Activated CD8-positive, alpha-beta T cell treated with anti-CD3 and anti-CD28 coated beads for 36 hours (primary cell): ENCODE measurements at regions not wholly inside any gene's neighbourhood (a gene's known extent, or its start where the extent isn't known, plus 50 kb on each side); places are given as distances from the start of the nearest gene placed in this dataset.

Experiments used
- ATAC-seq: fragments of 200-7000 bp; cut with Tn5 transposase; one replicate; pipeline ENCODE4 v1.10.0; 2021; ENCODE audit warnings: mild to moderate bottlenecking, moderate library complexity
- CTCF ChIA-PET: fragments of 350-600 bp; sonication (Branson Sonifier 250); formaldehyde crosslinking; loops from one replicate; lab custom pipeline; 2021; ENCODE audit warnings: antibody characterized with exemption; lab: Charles Lee
- POLR2A ChIA-PET: fragments of 350-600 bp; sonication (Branson Sonifier 250); formaldehyde crosslinking; loops from one replicate; lab custom pipeline; 2021; ENCODE audit warnings: antibody characterized with exemption; lab: Charles Lee
- DNase-seq: peaks from one replicate; pipeline ENCODE4 v3.0.0-alpha.2; 2020
- H3K27ac Mint-ChIP-seq: one replicate; pipeline ENCODE4 v1.8.0; 2021; ENCODE audit warnings: mild to moderate bottlenecking, mixed read lengths
- H3K27me3 Mint-ChIP-seq: one replicate; pipeline ENCODE4 v1.8.0; 2021; ENCODE audit warnings: mixed read lengths
- H3K36me3 Mint-ChIP-seq: one replicate; pipeline ENCODE4 v1.8.0; 2021; ENCODE audit warnings: low read depth, mixed read lengths
- H3K4me1 Mint-ChIP-seq: one replicate; pipeline ENCODE4 v1.8.0; 2021; ENCODE audit warnings: low read depth, mixed read lengths
- H3K4me3 Mint-ChIP-seq: one replicate; pipeline ENCODE4 v1.8.0; 2021; ENCODE audit warnings: mild to moderate bottlenecking, moderate library complexity, mixed read lengths
- H3K9me3 Mint-ChIP-seq: one replicate; pipeline ENCODE4 v1.8.0; 2021; ENCODE audit warnings: mixed read lengths
- CTCF ChIP-seq: fragments of 200-600 bp; IDR thresholded peaks from one replicate; pipeline ENCODE4 v1.8.0; 2022; ENCODE audit warnings: antibody characterized with exemption, mild to moderate bottlenecking
- intact Hi-C: fragments of 100-400 bp; cut with micrococcal nuclease; formaldehyde crosslinking; loops from one replicate; pipeline ENCODE4 v1.10.0; 2022

GRCh38 chr5:105593011-105593760 is 2030.6 kb upstream of the NUDT12 start:
- H3K36me3 Mint-ChIP-seq: no peaks in the 10 kb centered on the region
- H3K4me1 Mint-ChIP-seq: no peaks in the 10 kb centered on the region
- DNase-seq (no peak), ATAC-seq (no peak)
- H3K27me3 Mint-ChIP-seq: no peaks in the 10 kb centered on the region
- H3K4me3 Mint-ChIP-seq: no peak overlapping the region
- H3K9me3 Mint-ChIP-seq: peaks cover 3% of the 10 kb centered on the region
- intact Hi-C loops: no loop called here
- ChIA-PET CTCF (no interaction called here), POLR2A (no interaction called here)
- no peak for TF ChIP-seq CTCF
- H3K27ac Mint-ChIP-seq: no peak overlapping the region

GRCh38 chr5:105587963-105588662 is 2025.5 kb upstream of the NUDT12 start:
- Mint-ChIP-seq H3K27ac (no peak overlapping the region), H3K27me3 (no peaks in the 10 kb centered on the region), H3K9me3 (peaks cover 18% of the 10 kb centered on the region), H3K36me3 (no peaks in the 10 kb centered on the region), H3K4me3 (no peak overlapping the region), H3K4me1 (no peaks in the 10 kb centered on the region)
- ChIA-PET CTCF (no interaction called here), POLR2A (no interaction called here)
- TF ChIP-seq CTCF: no peak
- intact Hi-C loops: no loop called here
- ATAC-seq: no peak
- no peak for DNase-seq

- Mint-ChIP-seq H3K27me3 (no peaks in the 10 kb centered on the region), H3K36me3 (no peaks in the 10 kb centered on the region), H3K27ac (no peak overlapping the region), H3K4me3 (no peak overlapping the region), H3K9me3 (peaks cover 21% of the 10 kb centered on the region), H3K4me1 (no peaks in the 10 kb centered on the region)
- no peak for TF ChIP-seq CTCF
- CTCF ChIA-PET: no interaction called here
- intact Hi-C loops: no loop called here
- no peak for ATAC-seq
- POLR2A ChIA-PET: no interaction called here
- DNase-seq: no peak
Measured at GRCh38 chr5:105581988-105582690, 2019.5 kb upstream of the NUDT12 start.

GRCh38 chr5:105573575-105573974 is 2011.0 kb upstream of the NUDT12 start:
- ChIA-PET CTCF (no interaction called here), POLR2A (no interaction called here)
- intact Hi-C loops: no loop called here
- no peak for TF ChIP-seq CTCF
- no peak for DNase-seq
- peaks cover 2% of the 10 kb centered on the region for H3K9me3 Mint-ChIP-seq
- no peak overlapping the region for H3K27ac Mint-ChIP-seq
- H3K4me1 Mint-ChIP-seq: no peaks in the 10 kb centered on the region
- no peaks in the 10 kb centered on the region for H3K27me3 Mint-ChIP-seq
- H3K4me3 Mint-ChIP-seq: no peak overlapping the region
- no peak for ATAC-seq
- no peaks in the 10 kb centered on the region for H3K36me3 Mint-ChIP-seq

DNA sequence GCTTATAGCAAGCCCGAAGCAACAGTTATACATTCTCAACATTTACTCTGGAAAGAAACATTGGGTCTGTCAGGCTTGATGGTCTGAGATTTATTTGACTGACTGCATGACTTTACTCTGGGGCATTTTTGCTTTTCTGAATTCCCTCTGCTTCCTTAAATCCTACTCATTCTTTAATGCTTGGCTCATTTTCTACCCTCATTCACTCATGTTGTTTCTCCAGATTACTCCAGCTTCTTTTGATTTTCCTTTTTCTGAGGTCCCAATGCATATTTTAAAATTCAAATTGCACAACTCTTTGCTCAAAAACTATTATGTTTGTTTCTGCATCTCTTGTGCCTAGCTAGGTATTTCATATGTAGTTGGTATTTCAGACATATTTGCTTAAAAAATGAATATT is 2002.9 kb upstream of the NUDT12 start:
- ATAC-seq: no peak
- Mint-ChIP-seq H3K27me3 (no peaks in the 10 kb centered on the region), H3K9me3 (peaks cover 5% of the 10 kb centered on the region), H3K4me1 (no peaks in the 10 kb centered on the region), H3K36me3 (no peaks in the 10 kb centered on the region), H3K4me3 (no peak overlapping the region), H3K27ac (no peak overlapping the region)
- POLR2A ChIA-PET: no interaction called here
- intact Hi-C loops: no loop called here
- CTCF ChIA-PET: no interaction called here
- DNase-seq: no peak
- TF ChIP-seq CTCF: no peak
